GM18870 (cell line): ENCODE measurements at regions not wholly inside any gene's neighbourhood (a gene's known extent, or its start where the extent isn't known, plus 50 kb on each side); places are given as distances from the start of the nearest gene placed in this dataset.
"Not testable (repeated sequence)": the region's sequence is repeated elsewhere in the genome, so short reads cannot be mapped to it uniquely, and the experiment has no call there.

Source experiments
- ATAC-seq: cut with Tn5 transposase; IDR thresholded peaks from one replicate; pipeline ENCODE4 v1.9.1; 2021; ENCODE audit warnings: moderate library complexity; ENCODE audit not compliant: unreplicated experiment

DNA sequence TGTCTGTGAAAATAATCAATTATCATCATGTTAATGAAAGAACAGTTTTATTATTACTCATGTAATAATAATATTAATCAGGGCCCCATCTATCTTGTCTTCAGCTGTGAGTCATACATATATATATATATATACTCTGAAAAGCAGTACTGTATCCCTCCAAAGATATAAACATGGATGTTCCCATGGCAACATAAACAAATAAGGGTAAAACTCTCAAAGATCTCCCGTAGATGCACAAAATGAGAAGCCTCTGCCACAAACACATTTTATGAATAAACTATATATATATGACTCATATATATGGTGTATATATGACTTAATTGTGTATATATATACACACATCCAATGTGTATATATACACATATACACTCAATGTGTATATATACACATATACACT, 163.8 kb upstream of the ARHGEF26 start:
- ATAC-seq: no peak

DNA sequence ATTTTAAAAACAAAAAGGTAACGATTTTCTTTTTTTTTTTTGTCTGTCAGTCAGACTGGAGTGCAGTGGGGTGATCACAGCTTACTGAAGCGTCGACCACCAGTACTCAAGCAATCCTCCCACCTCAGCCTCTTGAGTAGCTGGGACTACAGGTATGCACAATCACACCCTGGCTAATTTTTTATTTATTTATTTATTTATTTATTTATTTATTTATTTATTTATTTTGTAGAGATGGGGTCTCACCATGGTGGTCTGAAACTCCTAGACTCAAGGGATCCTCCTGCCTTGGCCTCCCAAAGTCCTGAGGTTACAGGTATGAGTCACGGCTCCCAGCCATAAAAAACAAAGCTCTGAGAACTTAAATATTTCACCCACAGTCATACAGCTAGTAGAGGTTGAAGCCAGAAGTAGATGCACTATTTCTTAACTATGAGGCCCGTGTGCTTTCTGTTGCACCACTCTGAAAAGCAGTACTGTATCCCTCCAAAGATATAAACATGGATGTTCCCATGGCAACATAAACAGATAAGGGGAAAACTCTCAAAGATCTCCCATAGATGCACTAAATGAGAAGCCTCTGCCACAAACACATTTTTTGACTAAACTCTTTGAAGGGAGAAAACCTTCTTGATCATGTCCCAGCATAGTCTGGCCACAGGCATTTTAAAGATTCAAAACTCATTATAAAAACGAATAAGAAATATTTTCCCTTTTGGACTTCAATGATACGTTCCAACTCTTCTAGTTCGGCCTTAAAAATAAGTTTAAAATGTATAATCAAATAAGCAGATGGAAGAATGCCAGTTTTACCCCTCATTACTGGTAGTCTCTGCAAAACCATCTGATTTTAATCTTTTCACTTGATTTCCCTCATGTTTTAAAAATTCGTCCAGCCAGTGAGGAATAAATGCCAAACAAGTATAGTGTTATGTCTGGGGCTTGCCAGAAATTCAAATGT, 162.3 kb upstream of the ARHGEF26 start:
- no peak for ATAC-seq

GRCh38 chr3:153960458-153961074, 160.6 kb upstream of the ARHGEF26 start:
- ATAC-seq: no peak

DNA sequence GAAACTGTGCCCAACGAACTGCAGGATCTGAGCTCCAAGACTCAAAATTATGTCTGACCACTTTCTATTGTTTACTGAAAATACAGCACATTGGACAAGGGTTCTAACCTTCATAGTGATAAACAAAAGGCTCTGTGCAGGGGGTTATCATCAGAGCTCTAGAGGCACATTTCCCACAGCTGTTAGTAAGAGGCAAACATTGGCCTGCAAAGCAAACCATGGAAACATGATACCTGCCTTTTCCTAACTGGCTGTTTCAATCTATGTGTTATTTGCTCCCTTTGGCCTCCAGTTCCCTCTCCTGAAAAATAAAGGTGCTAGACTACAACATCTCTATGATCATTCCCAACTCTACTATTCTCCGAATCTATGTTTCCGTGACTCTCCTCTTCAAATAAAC, 159.7 kb upstream of the ARHGEF26 start:
- ATAC-seq: no peak

GRCh38 chr3:153963012-153963411, 158.2 kb upstream of the ARHGEF26 start:
- ATAC-seq: no peak

- no peak for ATAC-seq
These were observed 153.9 kb upstream of the ARHGEF26 start for GRCh38 chr3:153967260-153967659.

DNA sequence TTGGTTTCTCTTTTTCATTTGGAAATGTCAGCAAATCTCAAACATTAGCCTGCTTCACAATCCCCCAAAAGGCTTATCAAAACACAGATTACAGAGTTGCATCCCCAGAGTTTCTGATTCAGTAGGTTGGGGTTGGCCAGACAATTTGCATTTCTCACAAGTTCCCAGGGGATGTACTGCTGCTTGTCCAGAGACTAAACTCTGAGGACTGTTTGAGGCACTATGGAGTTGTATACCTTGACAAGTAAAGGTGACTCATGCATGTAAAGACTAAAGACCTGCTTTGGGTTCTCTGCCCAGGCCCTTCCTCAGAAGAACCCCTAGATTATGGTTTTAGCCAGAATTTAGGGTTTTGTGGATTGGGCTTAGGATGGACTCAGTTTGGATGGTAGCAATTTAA, 151.1 kb upstream of the ARHGEF26 start:
- peak; percentile 32 for ATAC-seq

GRCh38 chr3:153970741-153971347, 150.3 kb upstream of the ARHGEF26 start:
- ATAC-seq: no peak

GRCh38 chr3:153972862-153973261, 148.3 kb upstream of the ARHGEF26 start:
- ATAC-seq: peak; percentile 67

GRCh38 chr3:153973722-153974265, 147.4 kb upstream of the ARHGEF26 start:
- peak; percentile 55 for ATAC-seq

- peak; percentile 37 for ATAC-seq
These were observed 146.6 kb upstream of the ARHGEF26 start for GRCh38 chr3:153974614-153975013.

- ATAC-seq: no peak
These were observed 144.2 kb upstream of the ARHGEF26 start for GRCh38 chr3:153976891-153977554.

- ATAC-seq: no peak
These were observed 143.2 kb upstream of the ARHGEF26 start for GRCh38 chr3:153978006-153978405.

- ATAC-seq: no peak
These were observed 141.6 kb upstream of the ARHGEF26 start for GRCh38 chr3:153979418-153980251.

DNA sequence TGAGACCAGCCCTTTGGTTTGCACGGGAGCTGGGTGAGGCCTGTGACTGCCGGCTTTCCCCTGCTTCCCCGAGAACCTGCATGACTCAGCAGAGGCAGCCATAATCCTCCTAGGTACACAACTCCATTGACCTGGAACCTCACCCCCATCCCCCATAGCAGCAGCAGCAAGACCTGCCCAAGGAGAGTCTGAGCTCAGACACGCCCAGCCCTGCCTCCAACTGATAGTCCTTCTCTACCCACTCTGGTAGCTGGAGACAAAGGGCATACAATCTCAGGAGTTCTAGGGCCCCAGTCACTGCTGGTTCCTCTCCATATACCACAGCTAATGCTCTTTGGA, 141.0 kb upstream of the ARHGEF26 start:
- ATAC-seq: no peak

GRCh38 chr3:153997364-153997763, 123.8 kb upstream of the ARHGEF26 start:
- ATAC-seq: not testable (repeated sequence)

- ATAC-seq: no peak
These were observed 117.5 kb upstream of the ARHGEF26 start for GRCh38 chr3:154003649-154004048.

- ATAC-seq: no peak
These were observed 110.2 kb upstream of the ARHGEF26 start for GRCh38 chr3:154011036-154011435.

DNA sequence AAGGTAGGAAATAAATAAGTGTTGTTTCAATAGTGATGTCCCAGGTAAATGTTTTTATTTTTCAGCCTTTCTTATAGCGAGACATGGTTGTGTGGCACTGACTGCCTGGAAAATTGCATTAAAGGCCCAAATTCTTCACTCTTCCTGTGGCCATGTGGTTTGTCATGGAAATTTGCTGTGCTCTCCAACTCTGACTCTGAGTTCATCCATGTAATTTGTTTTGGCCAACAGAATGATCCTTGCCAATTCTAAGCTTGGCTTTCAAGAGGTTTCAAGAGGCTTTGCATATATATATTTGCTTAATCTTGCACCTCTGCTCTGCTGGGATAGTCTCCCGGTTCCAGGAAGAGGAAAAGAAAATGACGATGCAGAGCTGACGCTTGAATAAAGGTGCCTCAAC, 107.5 kb upstream of the ARHGEF26 start:
- ATAC-seq: no peak

DNA sequence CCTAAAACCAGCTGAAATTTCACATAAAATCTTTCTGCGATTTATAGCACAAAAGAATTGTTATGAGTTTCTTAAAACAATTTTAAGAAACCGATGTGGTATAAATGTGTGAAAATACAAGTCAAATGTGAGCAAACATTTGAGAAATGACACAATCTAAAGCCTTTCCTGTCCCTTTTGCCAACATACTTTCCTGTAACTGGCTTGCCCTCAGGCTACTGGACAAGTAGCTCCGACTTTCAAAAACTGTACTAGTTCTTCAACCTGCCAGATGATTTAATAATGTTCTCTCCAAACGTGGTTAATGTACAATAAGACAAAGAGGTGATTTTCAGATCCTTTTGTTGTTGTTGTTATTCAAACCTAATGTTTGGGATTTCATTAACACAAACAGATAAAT, 105.9 kb upstream of the ARHGEF26 start:
- no peak for ATAC-seq
